Mesenchymal stem cell (in vitro differentiated cells and primary cell): ENCODE measurements at regions not wholly inside any gene's neighbourhood (a gene's known extent, or its start where the extent isn't known, plus 50 kb on each side); places are given as distances from the start of the nearest gene placed in this dataset.

ENCODE experiments used
- DNase-seq: peaks from one replicate; pipeline ENCODE4 v3.0.0-alpha.2; 2013
- H2AFZ ChIP-seq: one replicate; pipeline ENCODE4 v1.6.1; 2013; ENCODE audit warnings: low read depth, mild to moderate bottlenecking, control low read depth, inconsistent platforms, low read length, moderate library complexity
- H2AK5ac ChIP-seq: 2 replicates; pipeline ENCODE4 v1.6.1; 2013; ENCODE audit warnings: low read length, moderate library complexity, mild to moderate bottlenecking, inconsistent platforms; ENCODE audit not compliant: severe bottlenecking
- H2BK120ac ChIP-seq: one replicate; pipeline ENCODE4 v1.6.1; 2013; ENCODE audit warnings: low read depth, mild to moderate bottlenecking, inconsistent platforms, low read length, moderate library complexity
- H2BK12ac ChIP-seq, 2 experiments: one replicate each; pipeline ENCODE4 v1.6.1; 2013; ENCODE audit warnings: inconsistent platforms in 2 of 2, low read length in 2 of 2, mild to moderate bottlenecking in 2 of 2, moderate library complexity in 2 of 2, control low read depth in 1 of 2
- H2BK15ac ChIP-seq: one replicate; pipeline ENCODE4 v1.6.1; 2013; ENCODE audit warnings: mild to moderate bottlenecking, low read depth, inconsistent platforms; ENCODE audit not compliant: poor library complexity, severe bottlenecking
- H2BK5ac ChIP-seq: 2 replicates; pipeline ENCODE4 v1.6.1; 2013; ENCODE audit warnings: low read depth, mild to moderate bottlenecking, low read length, control low read depth, inconsistent platforms; ENCODE audit not compliant: poor library complexity, severe bottlenecking
- H3K14ac ChIP-seq, 2 experiments: one replicate each; pipeline ENCODE4 v1.6.1; 2013; ENCODE audit warnings: inconsistent platforms in 2 of 2, low read length in 2 of 2, control low read depth in 1 of 2, mild to moderate bottlenecking in 1 of 2, moderate library complexity in 1 of 2
- H3K18ac ChIP-seq, 2 experiments: one replicate each; pipeline ENCODE4 v1.6.1; 2013; ENCODE audit warnings: inconsistent platforms in 2 of 2, low read length in 2 of 2, control low read depth in 1 of 2, low read depth in 1 of 2, mild to moderate bottlenecking in 1 of 2
- H3K23ac ChIP-seq, 2 experiments: one replicate each; pipeline ENCODE4 v1.6.1; 2013; ENCODE audit warnings: inconsistent platforms in 2 of 2, low read length in 2 of 2, mild to moderate bottlenecking in 2 of 2, moderate library complexity in 2 of 2, control low read depth in 1 of 2
- H3K27ac ChIP-seq: 2 replicates; pipeline ENCODE4 v1.5.1; 2013; ENCODE audit warnings: mild to moderate bottlenecking, moderate library complexity, low read length, control low read depth, inconsistent platforms; ENCODE audit not compliant: poor library complexity, severe bottlenecking
- H3K27me3 ChIP-seq, 2 experiments: 2 replicates each; pipeline versions ENCODE4 v1.6.1 to v1.7.0; 2013; ENCODE audit warnings: low read length in 2 of 2, mild to moderate bottlenecking in 2 of 2, moderate library complexity in 2 of 2, control low read depth in 1 of 2, inconsistent platforms in 1 of 2; ENCODE audit not compliant: control insufficient read depth in 1 of 2, insufficient read depth in 1 of 2
- H3K36me3 ChIP-seq, 2 experiments: 2 replicates each; pipeline versions ENCODE4 v1.6.1 to v1.7.0; 2013; ENCODE audit warnings: low read length in 2 of 2, control low read depth in 1 of 2, inconsistent platforms in 1 of 2, low read depth in 1 of 2, mild to moderate bottlenecking in 1 of 2; ENCODE audit not compliant: insufficient read depth in 2 of 2, control insufficient read depth in 1 of 2
- H3K4ac ChIP-seq, 2 experiments: one replicate each; pipeline ENCODE4 v1.6.1; 2013; ENCODE audit warnings: inconsistent platforms in 2 of 2, low read length in 2 of 2, mild to moderate bottlenecking in 2 of 2, moderate library complexity in 2 of 2, control low read depth in 1 of 2, low read depth in 1 of 2
- H3K4me1 ChIP-seq: 2 replicates; pipeline ENCODE4 v1.6.1; 2013; ENCODE audit warnings: low read depth, low read length, control low read depth; ENCODE audit not compliant: control insufficient read depth, insufficient read depth
- H3K4me2 ChIP-seq: 2 replicates; pipeline ENCODE4 v1.6.1; 2013; ENCODE audit warnings: low read length, mild to moderate bottlenecking, inconsistent platforms; ENCODE audit not compliant: poor library complexity, severe bottlenecking
- H3K4me3 ChIP-seq, 2 experiments: 2 replicates each; pipeline versions ENCODE4 v1.5.1 to v1.7.0; 2013; ENCODE audit warnings: low read length in 2 of 2, mild to moderate bottlenecking in 2 of 2, control low read depth in 1 of 2, low read depth in 1 of 2; ENCODE audit not compliant: insufficient read depth in 1 of 2
- H3K79me1 ChIP-seq: replicated peaks from 2 replicates; pipeline ENCODE4 v1.6.1; 2013; ENCODE audit warnings: mild to moderate bottlenecking, control low read depth, low read length, inconsistent platforms; ENCODE audit not compliant: poor library complexity, severe bottlenecking
- H3K9ac ChIP-seq: 2 replicates; pipeline ENCODE4 v1.7.0; 2013; ENCODE audit warnings: mild to moderate bottlenecking, low read length, moderate library complexity
- H3K9me3 ChIP-seq: 2 replicates; pipeline ENCODE4 v1.7.0; 2013; ENCODE audit warnings: mild to moderate bottlenecking, low read length; ENCODE audit not compliant: control insufficient read depth
- H4K8ac ChIP-seq: one replicate; pipeline ENCODE4 v1.6.1; 2013; ENCODE audit warnings: inconsistent platforms, mild to moderate bottlenecking, low read length, moderate library complexity
- H4K91ac ChIP-seq: one replicate; pipeline ENCODE4 v1.6.1; 2013; ENCODE audit warnings: mild to moderate bottlenecking, low read length, inconsistent platforms
- WGBS: methylation state at CpG from one replicate; pipeline ENCODE4 v1.1.7; 2013; ENCODE audit warnings: mixed read lengths; 5-methylcytosine and 5-hydroxymethylcytosine counted together

DNA sequence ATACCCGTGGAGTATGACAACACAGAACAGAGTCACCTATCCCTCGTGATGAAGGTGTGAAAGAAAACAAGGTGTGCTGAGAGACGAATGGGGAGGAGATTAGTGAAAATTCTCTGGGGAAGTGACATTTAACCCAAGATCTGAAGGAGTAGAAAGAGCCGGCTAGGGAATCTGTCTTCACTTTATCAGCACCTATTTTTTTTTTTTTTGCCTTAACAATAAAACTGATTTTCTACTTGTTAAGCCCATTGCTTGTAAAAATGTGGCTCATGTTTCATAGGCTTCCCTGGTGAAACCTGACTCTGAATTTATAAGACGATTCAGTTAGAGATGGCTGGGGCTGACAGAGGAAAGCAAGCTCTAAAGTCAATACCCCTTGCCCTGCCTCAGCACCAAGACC, 322.6 kb upstream of the MSX2 start:
- Histone ChIP-seq H3K4me3 (no peak overlapping the region), H4K91ac (no peak overlapping the region), H4K8ac (no peak overlapping the region), H2BK15ac (no peak overlapping the region), H3K79me1 (no peaks in the 10 kb centered on the region), H3K4me2 (no peak overlapping the region), H3K4ac (no peak overlapping the region), H3K23ac (no peak overlapping the region), H3K9ac (no peak overlapping the region), H3K27ac (no peak overlapping the region), H2BK5ac (no peak overlapping the region), H2AFZ (no peak overlapping the region), H3K36me3 (no peaks in the 10 kb centered on the region), H3K9me3 (no peaks in the 10 kb centered on the region), H2AK5ac (no peak overlapping the region), H2BK120ac (no peak overlapping the region), H3K18ac (no peak overlapping the region), H3K4me1 (no peaks in the 10 kb centered on the region), H2BK12ac (no peak overlapping the region), H3K27me3 (peaks cover 0 to 26% of the 10 kb centered on the region in 2 experiments), H3K14ac (no peak overlapping the region)
- WGBS, result 71% methylated on average over 4 of the region's 5 CpGs
- no peak for DNase-seq

DNA sequence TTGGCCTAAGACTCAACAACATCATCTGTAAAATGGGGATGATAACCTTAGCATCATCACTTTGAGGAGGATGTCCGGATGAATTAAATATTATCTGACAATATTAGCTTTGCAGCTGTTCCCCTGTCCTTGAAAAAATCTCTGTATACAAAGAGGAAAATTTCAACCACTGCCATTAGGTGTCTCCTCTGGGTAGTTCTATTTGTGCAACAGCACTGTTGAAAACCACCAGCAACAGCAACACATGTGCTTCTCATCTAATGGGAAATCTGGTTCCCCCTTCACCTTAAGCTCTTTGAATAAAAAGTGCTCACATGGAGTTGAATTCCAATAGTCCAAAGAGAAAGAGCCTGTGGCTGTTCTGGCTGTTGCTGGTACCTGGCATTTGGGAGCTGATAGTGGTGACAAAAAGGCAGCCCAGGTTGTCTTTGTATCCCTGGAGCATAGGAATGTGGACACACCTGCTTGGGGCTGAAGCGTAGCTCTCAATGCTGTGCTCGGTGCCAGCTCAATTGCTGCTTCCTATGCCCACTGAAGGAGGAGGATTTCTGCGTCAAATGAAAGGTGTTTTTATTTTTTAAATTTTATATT, 322.1 kb upstream of the MSX2 start:
- DNase-seq, result no peak

DNA sequence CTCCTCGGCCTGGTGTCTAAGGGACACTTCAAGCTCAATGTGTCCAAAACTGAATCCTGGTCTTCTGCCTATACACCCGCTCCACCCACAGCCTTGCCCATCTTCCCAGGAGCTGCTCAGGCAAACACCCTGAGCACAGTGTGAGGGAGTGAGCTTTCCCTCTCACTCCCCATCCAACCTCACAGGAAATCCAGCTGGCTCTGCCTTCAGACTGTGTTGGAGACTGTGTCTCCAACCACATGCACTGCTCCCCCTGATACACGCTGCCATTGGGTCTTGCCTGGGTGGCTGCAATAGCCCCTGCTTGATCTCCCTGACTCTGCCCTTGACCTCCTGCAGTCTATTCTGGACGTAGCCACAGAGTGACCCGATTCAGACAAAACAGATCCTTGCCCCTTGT, 319.5 kb upstream of the MSX2 start:
- WGBS, result 86% methylated on average over 5 of the region's 5 CpGs
- peak overlapping the region in 1 of 2 experiments; percentile 64 for H3K23ac ChIP-seq
- H3K14ac ChIP-seq, result no peak overlapping the region
- H4K91ac ChIP-seq, result no peak overlapping the region
- no peak overlapping the region for H3K4ac ChIP-seq
- H4K8ac ChIP-seq, result peak overlapping the region; percentile 27
- no peak overlapping the region for H3K27ac ChIP-seq
- H2BK5ac ChIP-seq, result no peak overlapping the region
- H3K79me1 ChIP-seq, result no peaks in the 10 kb centered on the region
- no peak for DNase-seq
- H3K27me3 ChIP-seq, result peaks cover 0 to 8% of the 10 kb centered on the region in 2 experiments
- no peak overlapping the region for H2BK12ac ChIP-seq
- no peak overlapping the region for H3K4me2 ChIP-seq
- no peak overlapping the region for H2BK15ac ChIP-seq
- H3K9me3 ChIP-seq, result no peaks in the 10 kb centered on the region
- H2AK5ac ChIP-seq, result no peak overlapping the region
- no peaks in the 10 kb centered on the region for H3K4me1 ChIP-seq
- no peak overlapping the region for H2AFZ ChIP-seq
- H2BK120ac ChIP-seq, result no peak overlapping the region
- no peak overlapping the region for H3K4me3 ChIP-seq
- H3K9ac ChIP-seq, result no peak overlapping the region
- H3K18ac ChIP-seq, result no peak overlapping the region
- H3K36me3 ChIP-seq, result no peaks in the 10 kb centered on the region

More for the DNA sequence above, 322.1 kb upstream of the MSX2 start:
- no peaks in the 10 kb centered on the region for H3K36me3 ChIP-seq
- H3K27ac ChIP-seq, result no peak overlapping the region
- H3K9ac ChIP-seq, result no peak overlapping the region
- 90% methylated on average over 2 of the region's 4 CpGs for WGBS
- H2AK5ac ChIP-seq, result no peak overlapping the region
- no peak overlapping the region for H2BK5ac ChIP-seq
- no peak overlapping the region for H3K23ac ChIP-seq
- no peak overlapping the region for H2AFZ ChIP-seq
- H3K79me1 ChIP-seq, result no peaks in the 10 kb centered on the region
- peaks cover 0 to 26% of the 10 kb centered on the region in 2 experiments for H3K27me3 ChIP-seq
- H4K91ac ChIP-seq, result no peak overlapping the region
- no peaks in the 10 kb centered on the region for H3K4me1 ChIP-seq
- H3K4me3 ChIP-seq, result no peak overlapping the region
- H3K18ac ChIP-seq, result no peak overlapping the region
- H3K4me2 ChIP-seq, result no peak overlapping the region
- H2BK12ac ChIP-seq, result no peak overlapping the region
- H2BK120ac ChIP-seq, result no peak overlapping the region
- no peak overlapping the region for H4K8ac ChIP-seq
- no peak overlapping the region for H3K14ac ChIP-seq
- no peak overlapping the region for H3K4ac ChIP-seq
- H3K9me3 ChIP-seq, result no peaks in the 10 kb centered on the region
- no peak overlapping the region for H2BK15ac ChIP-seq

- Histone ChIP-seq H3K4me1 (no peaks in the 10 kb centered on the region), H3K4me2 (no peak overlapping the region), H3K18ac (no peak overlapping the region), H3K79me1 (no peaks in the 10 kb centered on the region), H3K14ac (no peak overlapping the region), H2BK120ac (no peak overlapping the region), H3K4me3 (no peak overlapping the region), H3K36me3 (no peaks in the 10 kb centered on the region), H4K91ac (no peak overlapping the region), H3K27ac (no peak overlapping the region), H2BK15ac (no peak overlapping the region), H3K9me3 (no peaks in the 10 kb centered on the region), H4K8ac (no peak overlapping the region), H2AK5ac (no peak overlapping the region), H2BK5ac (no peak overlapping the region), H3K9ac (no peak overlapping the region), H3K23ac (no peak overlapping the region), H2AFZ (no peak overlapping the region), H2BK12ac (no peak overlapping the region), H3K4ac (no peak overlapping the region), H3K27me3 (peaks cover 0 to 4% of the 10 kb centered on the region in 2 experiments)
- no peak for DNase-seq
- WGBS, result 75% methylated on average over 3 of the region's 3 CpGs
These were observed 315.3 kb upstream of the MSX2 start for GRCh38 chr5:174409070-174409469.
